ENCODE measurements at regions not wholly inside any gene's neighbourhood (a gene's known extent, or its start where the extent isn't known, plus 50 kb on each side); places are given as distances from the start of the nearest gene placed in this dataset.

DNA sequence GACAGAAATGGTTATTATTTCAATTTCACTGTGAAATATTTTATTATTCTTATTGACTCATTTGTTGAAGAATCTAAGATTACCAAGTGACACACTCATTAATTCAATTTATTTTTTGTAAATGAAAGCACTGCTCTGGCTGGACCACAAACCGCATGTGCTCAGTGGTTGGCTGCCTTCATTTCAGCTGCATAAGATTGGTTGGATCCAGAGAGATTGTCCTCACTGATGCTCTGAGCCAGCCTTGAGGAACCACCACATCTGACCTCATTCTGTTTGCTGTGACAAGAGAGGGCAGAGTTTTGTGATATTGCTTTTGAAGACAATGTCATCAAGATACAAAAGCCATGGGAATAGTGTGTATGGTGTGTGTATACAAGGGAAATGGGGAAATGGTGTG, 192.1 kb downstream of the CYRIA start:
- TF ChIP-seq, protein P1, sequence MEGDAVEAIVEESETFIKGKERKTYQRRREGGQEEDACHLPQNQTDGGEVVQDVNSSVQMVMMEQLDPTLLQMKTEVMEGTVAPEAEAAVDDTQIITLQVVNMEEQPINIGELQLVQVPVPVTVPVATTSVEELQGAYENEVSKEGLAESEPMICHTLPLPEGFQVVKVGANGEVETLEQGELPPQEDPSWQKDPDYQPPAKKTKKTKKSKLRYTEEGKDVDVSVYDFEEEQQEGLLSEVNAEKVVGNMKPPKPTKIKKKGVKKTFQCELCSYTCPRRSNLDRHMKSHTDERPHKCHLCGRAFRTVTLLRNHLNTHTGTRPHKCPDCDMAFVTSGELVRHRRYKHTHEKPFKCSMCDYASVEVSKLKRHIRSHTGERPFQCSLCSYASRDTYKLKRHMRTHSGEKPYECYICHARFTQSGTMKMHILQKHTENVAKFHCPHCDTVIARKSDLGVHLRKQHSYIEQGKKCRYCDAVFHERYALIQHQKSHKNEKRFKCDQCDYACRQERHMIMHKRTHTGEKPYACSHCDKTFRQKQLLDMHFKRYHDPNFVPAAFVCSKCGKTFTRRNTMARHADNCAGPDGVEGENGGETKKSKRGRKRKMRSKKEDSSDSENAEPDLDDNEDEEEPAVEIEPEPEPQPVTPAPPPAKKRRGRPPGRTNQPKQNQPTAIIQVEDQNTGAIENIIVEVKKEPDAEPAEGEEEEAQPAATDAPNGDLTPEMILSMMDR (IDR thresholded peaks at IDR 0.05), result no peak
- TF ChIP-seq POLR2A (IDR thresholded peaks at IDR 0.05), result no peak
